Endometrium (tissue), 2 donors: ENCODE measurements at regions not wholly inside any gene's neighbourhood (a gene's known extent, or its start where the extent isn't known, plus 50 kb on each side); places are given as distances from the start of the nearest gene placed in this dataset.

Experiments used
- FAIRE-seq: peaks from 2 replicates; lab custom pipeline; 2012; peaks lifted over from hg19 to GRCh38; lab: Jason Lieb, UNC
- donor health status: control.
- donor health status: control.

DNA sequence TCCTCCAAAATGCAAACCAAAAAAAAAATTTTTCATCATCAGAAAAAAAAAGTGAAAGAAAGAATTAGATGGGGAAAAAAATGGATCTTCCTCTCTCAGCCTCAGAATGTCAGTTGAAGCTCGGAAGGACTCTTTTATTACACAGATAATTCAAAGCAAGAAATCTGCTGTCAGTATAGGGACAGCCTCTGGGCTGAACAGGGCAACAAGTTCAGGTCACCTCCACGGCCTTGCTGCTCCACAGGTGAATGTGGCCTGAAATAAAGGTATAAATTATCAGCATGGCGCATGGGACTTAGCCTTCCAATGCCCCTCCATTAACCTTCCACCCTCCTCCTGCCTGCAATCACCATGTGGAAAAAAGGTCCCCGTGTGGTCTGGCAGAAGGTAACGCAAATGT lies 316.8 kb upstream of the POU3F3 start:
- no peak for FAIRE-seq

DNA sequence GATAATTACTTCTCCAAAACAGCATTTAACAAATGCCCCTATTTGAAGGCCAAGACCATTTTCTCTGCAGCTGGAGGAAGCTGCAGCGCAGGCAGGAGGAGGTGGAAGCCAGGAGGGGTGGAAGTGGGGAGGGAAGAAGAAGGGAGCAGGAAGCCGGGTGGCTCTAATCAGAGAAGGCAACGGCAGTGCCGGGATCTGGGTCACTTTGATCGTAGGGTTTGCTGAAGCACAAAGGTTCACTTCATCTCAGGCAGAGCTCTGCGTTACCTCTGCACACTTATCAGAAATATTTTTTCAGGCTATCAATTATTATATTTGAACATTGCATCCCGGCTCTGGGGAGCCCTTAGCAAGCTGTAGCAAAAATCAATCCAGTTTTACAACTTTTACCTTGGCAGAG lies 315.8 kb upstream of the POU3F3 start:
- FAIRE-seq = no peak

DNA sequence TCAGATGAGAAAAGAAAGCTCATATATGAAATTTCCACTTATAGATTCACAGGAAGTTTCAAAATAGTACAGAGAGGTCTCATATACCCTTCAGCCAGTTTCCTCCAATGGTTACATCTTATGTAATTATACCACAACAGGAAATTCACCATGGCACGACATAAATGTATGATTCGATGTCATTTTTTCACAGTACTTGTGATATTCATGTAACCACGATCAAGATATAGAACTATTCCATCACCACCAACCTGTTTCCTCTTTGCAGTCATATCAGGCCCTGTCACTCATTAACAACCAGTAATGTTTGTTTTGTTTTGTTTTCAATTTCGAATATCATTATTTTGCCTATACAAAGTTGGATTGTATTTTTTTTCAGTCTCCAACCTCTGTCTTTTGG lies 314.3 kb upstream of the POU3F3 start:
- no peak for FAIRE-seq

DNA sequence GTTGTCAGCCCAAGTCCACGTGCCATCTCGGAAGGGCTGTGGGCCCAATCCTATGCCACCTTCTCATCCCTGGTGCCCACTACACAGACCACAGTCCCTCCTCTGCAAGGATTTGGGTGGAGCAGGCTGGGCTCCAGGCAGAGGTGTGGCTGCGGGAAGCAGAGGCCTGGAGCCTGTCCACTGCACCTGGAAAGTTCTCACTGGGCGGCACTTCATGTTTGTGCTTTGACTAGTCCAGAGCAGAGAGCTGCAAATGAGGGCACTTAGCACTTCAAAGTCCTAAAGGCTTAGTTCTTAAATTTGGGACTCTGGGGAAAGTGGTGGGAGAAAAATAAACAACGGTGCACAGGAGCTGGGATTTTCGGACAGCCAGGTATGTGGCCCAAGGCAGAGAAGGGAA lies 308.9 kb upstream of the POU3F3 start:
- no peak for FAIRE-seq

DNA sequence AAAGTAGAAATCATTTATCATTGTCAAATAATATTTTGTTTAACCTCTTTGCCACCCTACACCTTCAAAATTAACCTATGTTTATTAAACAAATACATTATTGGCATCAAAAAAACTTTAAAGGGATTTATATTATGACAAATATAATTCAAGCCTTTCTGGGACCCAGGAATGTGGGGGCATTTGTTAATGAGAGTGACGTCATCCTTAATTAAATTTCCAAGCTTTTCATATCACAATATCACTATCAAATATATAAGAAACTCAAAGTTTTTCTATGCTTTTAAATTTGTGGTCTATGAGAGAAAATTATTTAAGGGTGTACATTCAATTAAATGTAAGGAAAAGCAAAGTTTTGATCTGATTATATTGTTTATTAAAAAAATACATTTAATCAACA lies 307.4 kb upstream of the POU3F3 start:
- FAIRE-seq = no peak

DNA sequence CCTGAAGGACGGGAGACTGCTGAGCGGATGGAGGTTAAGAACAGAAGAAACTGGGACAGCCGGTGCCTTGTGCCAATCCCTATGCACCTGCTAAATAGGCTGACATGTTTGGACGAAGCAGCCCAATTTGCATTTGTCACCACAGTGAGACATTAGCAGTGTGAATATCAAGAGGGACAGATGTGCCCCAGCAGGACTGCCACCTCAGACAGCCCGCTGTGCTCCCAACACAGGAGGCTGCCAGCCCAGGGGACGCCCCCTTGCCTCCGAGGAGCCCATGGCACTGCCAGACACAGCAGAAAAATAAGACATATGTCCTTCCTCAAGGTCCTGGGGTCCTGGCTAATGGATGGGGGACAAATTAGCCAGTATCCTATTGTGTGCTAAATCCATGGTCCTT lies 306.7 kb upstream of the POU3F3 start:
- FAIRE-seq = no peak

DNA sequence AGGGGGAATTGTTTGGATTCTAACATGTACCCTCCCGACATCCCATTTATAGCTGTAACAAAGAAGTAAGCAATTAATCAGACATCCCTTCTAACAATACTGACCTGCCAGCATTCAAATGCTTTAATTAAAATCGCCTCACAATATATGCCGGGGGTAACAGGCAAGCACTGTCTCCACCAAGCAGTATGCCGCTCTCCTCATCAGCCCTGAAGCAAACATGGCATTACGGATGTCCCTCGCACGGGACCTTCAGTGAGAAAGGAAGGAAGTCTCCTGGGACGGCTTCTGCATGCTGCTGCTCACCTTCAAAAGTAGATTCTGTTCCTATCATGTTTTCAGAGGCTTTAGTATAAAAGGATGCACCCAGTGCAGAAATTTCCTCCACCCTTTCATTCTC lies 292.7 kb upstream of the POU3F3 start:
- no peak for FAIRE-seq

DNA sequence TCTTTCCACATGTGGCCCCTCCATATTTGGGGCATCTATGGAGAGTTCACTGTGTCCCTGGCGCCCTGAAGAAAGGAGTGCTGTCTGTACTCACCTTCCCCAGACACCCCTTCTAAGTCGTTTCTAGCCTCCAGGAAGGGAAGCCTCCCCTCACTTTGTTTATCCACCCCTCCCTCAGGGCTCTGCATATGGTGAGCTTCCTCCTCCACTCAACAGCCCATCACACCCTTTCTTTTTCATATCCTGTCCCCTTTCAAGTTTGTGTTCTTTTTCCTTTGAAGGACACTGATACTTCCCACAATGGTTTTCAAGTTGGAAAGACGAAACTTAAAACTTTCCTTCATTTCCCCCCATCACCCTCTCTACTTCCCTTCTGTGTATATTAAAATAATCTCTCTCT lies 291.4 kb upstream of the POU3F3 start:
- no peak for FAIRE-seq

DNA sequence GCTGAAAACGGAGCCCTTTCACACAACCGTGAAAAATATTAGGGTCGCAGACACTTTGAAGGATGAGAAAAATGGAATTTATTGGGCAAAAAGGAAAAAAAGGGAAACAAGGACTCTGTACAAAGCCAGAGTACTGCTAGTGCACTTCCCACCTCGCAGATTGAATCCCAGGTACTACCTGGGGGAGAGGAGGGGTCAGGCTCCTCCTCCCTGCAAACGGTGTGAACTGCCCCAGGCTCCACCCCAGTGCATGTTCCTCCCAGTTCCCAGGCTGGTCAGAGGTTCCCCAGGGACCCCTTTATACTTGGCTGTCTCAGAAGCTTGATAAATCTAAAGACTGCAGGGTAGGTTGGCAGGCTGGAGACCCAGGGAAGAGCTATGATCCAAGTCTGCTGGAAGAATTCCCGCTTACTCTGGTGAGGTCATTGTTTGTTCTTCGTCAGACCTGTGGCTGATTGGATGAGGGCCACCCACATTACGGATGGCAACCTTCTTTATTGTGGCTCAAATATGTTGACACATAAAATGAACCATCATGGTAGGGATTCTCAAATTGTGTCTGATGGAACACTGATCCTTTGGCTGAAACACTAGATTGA lies 290.4 kb upstream of the POU3F3 start:
- FAIRE-seq = no peak

DNA sequence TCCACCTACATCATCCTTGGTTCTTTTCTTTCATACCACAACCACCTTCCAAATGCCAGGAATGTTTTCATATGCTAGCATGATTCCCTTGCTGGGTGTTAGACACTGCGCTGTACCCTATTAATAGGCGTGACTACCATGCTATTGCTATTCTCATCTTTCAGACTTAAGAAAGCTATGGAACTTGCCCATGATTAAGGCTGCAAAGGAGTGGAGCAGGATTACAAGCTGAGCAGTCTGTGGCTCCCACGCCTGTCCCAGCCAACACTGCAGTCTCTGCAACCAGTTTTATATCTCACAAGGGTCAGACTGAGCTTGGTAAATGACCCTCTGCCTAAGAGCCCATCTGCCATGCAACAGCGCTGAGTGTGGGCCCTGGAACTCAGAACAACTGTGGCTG lies 285.7 kb upstream of the POU3F3 start:
- FAIRE-seq = no peak

DNA sequence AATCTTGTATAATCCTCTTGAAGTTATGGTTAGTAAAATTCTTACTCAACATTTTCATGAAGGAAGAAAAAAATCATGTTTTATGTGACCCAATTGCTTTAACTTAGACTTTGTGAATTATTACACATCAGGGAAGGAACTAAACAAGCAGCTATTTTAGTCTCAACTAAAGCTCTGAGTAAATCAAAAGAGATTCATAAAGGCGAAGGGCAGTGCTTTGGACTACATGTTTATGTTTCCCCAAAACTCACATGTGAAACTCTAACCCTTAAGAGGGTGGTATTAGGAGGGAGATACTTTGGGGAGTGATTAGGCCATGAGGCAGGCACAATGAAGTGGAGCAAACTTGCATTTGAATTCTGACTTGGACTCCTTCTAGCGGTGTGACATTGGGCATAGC lies 283.7 kb upstream of the POU3F3 start:
- no peak for FAIRE-seq

DNA sequence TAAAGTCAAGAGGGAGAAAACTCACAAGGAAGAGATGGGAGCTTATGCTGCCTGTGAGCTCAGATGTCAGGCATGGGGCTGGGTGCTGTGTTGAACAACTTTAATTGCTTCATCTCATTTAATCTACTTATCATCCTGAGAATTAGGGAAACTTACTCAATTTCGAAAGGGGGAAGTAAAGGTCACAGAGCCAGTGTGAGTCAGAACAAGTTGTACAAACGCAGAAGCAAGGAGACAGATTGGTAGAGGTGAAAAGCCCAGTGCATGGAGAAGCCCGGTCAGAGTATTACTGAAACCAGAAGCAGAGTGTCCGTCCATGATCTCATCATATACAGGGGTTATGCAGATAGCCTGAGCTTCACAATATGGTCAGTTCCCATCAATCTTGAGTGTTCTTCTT lies 281.1 kb upstream of the POU3F3 start:
- no peak for FAIRE-seq

DNA sequence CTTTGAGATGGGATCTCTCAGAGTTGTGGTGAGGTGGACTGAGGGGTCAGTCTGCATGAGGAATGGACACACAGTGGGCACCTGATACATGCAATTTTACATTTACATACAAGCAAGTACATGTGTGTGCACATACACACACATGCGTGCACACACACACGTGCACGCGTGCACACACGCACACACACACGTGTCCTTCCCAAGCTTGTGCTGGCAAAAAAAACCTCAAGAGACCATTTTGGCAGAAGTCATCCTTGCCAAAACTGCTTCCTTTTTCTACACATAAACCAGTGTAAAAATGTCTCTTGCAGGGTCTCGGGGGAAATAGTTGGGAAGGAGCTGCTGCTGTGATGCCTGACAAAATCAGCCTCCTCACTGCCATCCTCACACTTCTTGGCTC lies 279.5 kb upstream of the POU3F3 start:
- no peak for FAIRE-seq

DNA sequence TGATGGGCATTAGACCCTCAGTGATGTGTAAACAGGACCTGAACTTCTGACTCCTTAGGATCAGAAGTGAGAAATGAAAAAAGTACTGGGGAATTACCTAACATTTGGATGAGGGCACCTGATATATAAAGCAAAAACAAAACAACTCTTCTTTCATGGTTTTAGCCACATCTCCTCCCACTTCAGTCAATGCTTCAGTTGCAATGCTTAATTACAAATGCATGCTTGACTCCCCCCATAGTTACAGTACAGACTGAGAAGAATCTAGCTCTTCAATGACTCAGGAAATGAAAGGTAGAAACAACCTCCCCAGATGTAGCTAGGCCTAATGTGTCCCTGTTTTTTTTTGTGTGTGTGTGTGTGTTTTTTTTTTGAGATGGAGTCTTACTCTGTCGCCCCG lies 276.8 kb upstream of the POU3F3 start:
- no peak for FAIRE-seq

DNA sequence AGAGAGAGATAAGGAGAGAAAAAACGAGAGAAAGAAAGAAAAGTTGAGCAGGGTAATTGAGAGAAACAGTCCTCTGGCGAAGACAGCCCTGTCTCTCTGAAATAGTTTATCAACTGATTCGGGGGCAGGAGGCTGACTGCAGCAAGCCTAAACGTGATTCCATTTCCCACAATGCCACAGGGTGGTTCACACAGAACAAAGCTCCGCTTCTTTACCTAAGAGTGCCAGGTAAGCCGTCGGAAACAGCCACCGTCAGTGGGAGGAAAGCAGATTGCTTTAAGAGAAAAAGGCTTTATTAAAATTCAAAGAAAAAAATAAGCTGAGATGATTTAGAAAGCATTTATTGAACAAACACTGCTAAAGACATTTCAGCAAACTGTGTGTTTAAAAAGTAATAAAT lies 271.4 kb upstream of the POU3F3 start:
- FAIRE-seq = no peak

DNA sequence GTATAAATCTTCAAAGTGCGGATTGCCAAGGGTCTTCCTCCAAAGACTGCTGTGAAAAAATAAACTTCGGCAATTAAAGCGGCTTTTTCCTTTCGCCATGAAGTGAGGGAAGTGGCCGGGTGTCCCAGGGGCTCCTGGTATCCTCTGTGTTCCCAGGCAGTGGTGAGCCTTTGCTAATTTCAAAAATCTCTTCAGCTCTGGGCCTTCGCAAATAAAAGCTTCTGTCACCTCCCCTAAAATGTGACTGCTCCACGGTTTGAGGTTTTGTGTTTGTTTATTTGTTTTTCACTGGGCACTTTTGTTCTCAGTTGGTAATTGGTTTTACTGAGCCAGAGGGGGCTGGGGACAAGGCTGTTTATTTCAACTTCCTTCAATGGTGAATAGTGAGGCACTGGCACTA lies 270.1 kb upstream of the POU3F3 start:
- no peak for FAIRE-seq

DNA sequence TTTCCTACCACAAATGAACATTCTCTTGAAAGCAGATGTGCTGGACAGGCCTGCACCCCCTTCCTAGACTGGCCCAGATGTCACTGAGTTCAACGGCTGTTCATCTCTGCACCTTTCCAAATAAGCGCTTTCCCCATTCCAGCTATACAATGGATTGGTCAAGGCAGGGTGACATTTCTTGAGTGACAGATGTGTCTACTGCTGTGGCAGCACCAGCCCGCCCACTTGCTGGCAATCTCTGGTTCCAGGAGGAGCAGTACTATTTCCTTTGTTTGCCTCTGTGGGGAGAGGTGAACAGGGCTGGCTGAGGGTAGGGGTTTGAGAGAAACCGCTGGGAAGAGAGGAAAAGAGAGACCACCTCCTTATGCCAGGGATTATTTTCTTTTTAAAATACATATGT lies 269.5 kb upstream of the POU3F3 start:
- FAIRE-seq = no peak

DNA sequence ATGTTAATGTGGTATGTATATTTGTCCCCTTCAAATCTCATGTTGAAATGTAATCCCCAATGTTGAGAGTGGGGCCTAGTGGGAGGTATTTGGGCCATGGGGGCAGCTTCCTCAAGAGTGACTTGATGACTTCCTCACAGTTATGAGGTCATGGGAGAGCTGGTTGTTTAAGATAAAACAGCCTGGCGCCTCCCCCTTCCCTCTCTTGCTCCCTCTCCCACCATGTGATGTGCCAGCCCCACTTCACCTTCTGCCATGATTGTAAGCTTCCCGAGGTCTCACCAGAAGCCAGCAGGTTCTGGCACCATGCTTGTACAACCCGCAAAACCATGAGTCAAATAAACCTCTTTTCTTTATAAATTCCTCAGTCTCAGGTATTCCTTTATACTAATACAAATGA lies 258.3 kb upstream of the POU3F3 start:
- no peak for FAIRE-seq

DNA sequence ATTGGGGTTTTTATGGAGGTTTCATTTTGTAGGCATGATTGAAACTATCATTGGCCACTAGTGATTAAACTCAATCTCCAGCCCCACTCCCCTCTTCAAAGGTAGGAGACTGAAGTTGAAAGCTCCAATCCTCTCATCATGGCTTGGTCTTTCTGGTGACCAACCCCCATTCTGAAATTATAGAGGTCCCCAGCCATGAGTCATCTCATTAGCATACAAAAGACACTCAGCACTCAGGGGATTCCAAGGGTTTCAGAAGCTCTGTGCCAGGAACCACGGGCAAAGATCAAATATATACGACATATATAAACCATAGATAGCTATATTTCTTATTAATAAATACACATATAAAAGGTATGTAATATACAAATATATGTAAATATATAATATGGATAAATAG lies 256.0 kb upstream of the POU3F3 start:
- no peak for FAIRE-seq

DNA sequence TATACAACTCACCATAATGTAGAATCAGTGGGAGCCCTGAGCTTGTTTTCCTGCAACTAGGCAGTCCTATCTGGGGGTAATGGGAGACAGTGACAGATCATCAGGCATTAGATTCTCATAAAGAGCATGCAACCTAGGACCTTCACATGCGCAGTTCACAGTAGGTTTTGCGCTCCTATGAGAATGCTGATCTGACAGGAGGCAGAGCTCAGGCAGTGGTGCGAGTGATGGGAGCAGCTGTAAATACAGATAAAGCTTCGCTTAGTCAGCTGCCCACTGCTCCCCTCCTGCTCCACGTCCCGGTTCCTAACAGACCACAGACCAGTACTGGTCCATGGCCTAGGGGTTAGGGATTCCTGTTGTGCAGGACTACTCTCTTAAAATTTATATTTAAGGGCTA lies 255.3 kb upstream of the POU3F3 start:
- no peak for FAIRE-seq

DNA sequence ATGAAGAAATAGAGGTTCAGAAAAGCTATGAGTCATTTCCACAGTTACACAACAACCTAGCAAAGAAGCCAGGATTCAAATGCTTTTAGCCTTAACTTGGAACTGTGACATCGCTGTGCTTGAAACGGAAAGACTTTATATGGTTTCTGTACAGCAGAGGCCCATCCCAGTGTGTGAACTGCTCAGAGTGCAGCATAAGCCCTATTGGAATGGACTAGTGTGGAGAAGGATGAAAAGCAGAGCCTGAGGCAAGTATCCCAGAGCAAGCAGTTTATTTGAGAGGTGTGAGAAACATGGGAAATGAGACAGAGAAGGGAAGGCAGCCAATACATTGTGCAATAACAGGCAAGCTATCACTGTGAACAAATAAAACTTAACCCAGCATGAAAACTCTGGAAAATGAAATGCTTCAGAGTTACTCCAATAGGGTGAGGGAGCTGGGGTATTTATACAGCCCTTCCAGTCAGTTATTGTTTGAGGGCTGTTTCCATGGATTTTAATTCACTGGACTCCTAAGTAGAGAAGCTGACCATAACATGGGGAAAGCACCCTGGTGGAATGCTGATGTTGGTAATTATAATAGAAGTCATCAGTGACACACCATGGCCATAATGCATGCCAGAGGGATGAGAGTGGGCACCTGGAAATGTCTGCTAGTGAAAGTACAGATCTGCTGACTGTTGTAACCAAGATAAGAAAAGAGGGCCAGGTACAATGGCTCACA lies 254.0 kb upstream of the POU3F3 start:
- FAIRE-seq = no peak

DNA sequence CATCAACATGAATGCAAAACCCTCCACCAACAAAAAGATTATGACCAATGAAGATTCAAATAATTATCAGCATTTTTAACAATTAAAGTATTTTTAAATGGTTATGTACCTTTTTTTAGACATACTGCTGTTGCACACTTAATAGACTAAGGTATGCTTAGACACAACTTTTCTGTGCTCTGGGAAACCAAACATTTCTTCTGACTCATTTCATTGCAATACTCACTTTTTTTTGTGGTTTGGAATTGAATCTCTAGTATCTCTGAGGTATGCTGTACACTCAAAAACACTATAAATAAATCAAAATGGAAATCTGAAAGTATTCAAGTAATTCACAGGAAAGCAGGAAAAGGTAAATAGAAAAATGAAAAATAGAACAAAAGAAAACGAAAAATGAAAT lies 247.9 kb upstream of the POU3F3 start:
- FAIRE-seq = no peak

DNA sequence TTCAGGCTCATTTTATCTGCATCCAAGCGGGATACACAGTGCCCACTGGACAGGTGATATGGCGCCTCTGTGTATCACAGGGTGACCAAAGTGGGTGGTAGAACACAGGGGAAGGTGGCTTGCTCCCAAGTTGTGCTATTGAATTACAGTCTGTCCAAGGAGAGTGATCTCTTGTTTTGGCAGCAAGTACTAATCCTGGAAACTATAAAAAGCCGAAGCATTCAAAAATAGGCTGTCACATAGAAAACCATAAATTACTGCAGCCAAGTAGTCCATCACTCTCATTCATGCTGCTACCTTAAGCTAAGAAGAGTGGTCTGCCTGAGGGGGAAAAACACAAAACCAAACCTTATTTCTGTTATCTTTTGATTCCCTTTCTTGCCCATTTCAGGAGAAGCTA lies 237.1 kb upstream of the POU3F3 start:
- no peak for FAIRE-seq

DNA sequence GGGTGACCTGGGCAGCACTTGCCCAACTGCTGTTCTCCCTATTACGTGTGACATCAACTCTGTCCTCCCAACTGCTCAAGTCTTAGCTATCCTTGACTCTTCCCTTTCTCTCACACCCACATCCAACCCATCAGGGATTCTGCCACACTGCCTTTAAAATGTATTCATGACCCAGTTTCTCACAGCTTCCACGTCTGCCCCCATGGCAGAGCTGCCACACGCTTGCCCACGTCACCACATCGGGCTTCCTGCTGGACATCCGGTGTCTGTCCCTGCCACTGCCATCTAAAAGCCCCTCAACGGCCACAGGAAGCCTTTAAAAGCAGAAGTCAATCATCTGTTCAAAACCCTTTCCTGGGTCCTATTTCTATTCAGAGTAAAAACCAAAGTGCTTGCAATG lies 233.1 kb upstream of the POU3F3 start:
- no peak for FAIRE-seq

DNA sequence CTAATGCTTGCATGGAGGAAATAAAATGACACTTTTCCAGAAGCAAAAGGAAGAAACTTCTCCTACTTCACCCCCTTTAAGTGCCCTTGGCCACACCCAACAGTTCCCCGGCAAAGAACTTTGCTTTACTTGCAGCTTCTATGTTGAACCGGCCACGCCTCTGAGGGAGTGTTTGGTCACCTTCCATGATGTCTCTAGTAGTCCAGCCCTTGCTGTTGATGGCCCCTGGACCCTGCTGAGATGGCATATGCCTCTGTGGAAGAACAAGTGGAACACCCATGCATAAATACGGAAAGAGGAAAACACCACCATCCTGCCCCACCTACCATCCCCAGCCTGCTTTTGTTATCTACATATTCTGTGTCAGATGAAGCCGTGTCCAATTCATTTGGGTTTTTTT lies 218.3 kb upstream of the POU3F3 start:
- no peak for FAIRE-seq
